ENCODE measurements at regions not wholly inside any gene's neighbourhood (a gene's known extent, or its start where the extent isn't known, plus 50 kb on each side); places are given as distances from the start of the nearest gene placed in this dataset.

DNA sequence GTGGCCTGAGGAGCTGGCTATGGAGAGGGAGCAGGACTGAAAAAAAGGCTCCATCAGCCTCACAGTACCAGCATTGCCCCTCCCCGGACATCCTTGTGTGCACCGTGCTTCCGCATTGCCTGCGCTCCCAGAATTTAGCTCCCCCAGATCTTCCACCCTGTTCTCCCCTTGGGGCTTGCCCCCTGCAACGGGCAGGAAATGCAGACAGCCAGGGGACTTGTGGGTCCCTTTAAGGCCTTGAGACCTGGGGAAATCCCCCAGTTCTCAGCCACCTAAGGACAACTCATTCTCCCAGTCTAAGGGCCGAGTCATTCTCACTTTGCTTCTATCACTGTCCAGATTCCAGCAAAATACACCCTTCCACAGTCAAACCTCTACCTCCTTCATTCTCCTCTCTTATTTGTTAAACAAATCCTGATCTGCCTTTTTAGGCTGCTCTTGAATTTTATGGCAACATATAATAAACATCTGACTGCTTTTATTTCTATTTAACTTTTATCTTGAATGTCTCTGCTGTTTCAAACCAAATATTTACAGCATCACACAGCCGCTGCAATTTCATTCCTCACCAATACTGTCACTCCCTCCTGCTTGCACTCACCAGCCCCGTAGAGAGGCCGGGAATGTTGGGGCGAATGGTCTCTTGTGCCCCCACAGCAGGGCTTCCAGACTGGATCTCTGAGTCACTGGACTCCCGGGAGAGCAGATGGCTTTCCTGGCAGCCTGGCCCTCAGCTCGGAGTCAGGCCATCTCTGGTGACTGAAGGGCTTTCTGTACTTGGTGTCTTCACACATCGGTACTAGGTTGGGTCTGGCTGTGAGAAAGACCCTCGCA lies 221.9 kb downstream of the TSHZ3 start:
- peak; percentile 50 for DNase-seq (ENCODE audit: low read depth)
- H3K4me3 ChIP-seq (ENCODE audit: low read depth, low read length) = no peak overlapping the region
- H3K27me3 ChIP-seq (ENCODE audit: control insufficient read depth, insufficient read depth, low read length) = no peaks in the 10 kb centered on the region
- no peak for TF ChIP-seq CTCF (IDR thresholded peaks at IDR 0.05; ENCODE audit: insufficient read depth, low read length, poor library complexity, severe bottlenecking)
- no peaks in the 10 kb centered on the region for H3K36me3 ChIP-seq (ENCODE audit: control insufficient read depth, insufficient read depth, low read length)

DNA sequence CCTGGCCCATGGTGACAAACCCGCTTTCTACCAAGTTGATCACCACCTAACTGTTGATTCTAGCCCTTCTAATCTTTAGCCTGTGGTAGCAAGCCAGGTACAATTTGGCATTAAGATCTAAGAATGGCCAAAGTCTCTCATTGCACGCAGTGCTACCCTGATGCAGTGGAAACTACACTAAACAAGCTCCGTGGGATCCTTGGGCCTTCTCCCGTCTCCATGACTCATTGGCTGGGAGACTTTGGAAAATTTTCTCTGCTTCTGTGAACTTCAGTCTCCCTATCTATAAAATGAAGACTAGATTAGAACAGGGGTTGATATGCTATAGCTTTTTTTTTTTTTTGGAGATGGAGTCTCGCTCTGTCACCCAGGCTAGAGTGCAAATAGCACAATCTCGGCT lies 223.0 kb downstream of the TSHZ3 start:
- DNase-seq (ENCODE audit: low read depth) = no peak
- Histone ChIP-seq H3K36me3 (ENCODE audit: control insufficient read depth, insufficient read depth, low read length) (no peaks in the 10 kb centered on the region), H3K27me3 (ENCODE audit: control insufficient read depth, insufficient read depth, low read length) (no peaks in the 10 kb centered on the region), H3K4me3 (ENCODE audit: low read depth, low read length) (no peak overlapping the region)
- TF ChIP-seq CTCF (IDR thresholded peaks at IDR 0.05; ENCODE audit: insufficient read depth, low read length, poor library complexity, severe bottlenecking) = no peak

DNA sequence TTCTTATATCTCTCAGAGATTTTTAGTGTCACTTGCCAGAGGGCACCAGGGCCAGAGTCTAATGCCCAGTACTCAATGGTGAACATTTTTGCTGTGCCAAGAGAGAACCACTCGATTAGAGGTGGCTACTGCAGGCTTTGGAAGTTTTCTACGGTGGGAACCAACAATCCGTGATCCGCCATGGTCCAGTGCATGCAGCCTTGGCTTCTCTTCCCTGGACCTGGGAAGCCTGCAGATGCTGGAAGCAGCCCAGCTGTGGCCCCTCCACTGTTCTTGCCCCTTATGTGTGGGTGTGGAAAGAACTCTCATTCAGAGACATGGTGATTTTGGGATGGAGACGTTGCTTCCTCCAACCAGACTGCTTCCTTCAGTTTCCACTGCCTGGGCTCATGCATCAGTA lies 224.2 kb downstream of the TSHZ3 start:
- Histone ChIP-seq H3K4me3 (ENCODE audit: low read depth, low read length) (no peak overlapping the region), H3K36me3 (ENCODE audit: control insufficient read depth, insufficient read depth, low read length) (no peaks in the 10 kb centered on the region), H3K27me3 (ENCODE audit: control insufficient read depth, insufficient read depth, low read length) (no peaks in the 10 kb centered on the region)
- DNase-seq (ENCODE audit: low read depth) = no peak
- no peak for TF ChIP-seq CTCF (IDR thresholded peaks at IDR 0.05; ENCODE audit: insufficient read depth, low read length, poor library complexity, severe bottlenecking)

DNA sequence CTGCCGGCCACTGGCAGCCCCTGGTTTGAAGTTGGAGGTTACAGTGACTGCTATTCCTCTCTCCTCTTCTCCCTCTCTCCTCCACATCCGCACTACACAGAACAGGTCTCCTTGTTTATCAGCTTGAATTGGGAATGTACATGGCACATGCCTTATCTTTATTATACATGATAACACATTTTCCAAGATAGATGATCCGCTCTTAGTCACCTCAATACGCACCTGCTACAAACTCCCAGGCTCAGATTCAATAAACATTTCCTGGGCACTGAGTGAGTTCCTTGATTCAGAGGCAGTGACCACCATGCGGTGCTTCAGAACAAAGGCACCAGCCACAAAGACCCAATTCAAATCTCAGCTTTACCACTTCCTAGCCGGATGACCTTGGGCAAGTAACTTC lies 227.7 kb downstream of the TSHZ3 start:
- Histone ChIP-seq H3K36me3 (ENCODE audit: control insufficient read depth, insufficient read depth, low read length) (no peaks in the 10 kb centered on the region), H3K4me3 (ENCODE audit: low read depth, low read length) (no peak overlapping the region), H3K27me3 (ENCODE audit: control insufficient read depth, insufficient read depth, low read length) (no peaks in the 10 kb centered on the region)
- no peak for TF ChIP-seq CTCF (IDR thresholded peaks at IDR 0.05; ENCODE audit: insufficient read depth, low read length, poor library complexity, severe bottlenecking)
- DNase-seq (ENCODE audit: low read depth) = no peak

GRCh38 chr19:31120952-31121351 lies 228.3 kb downstream of the TSHZ3 start:
- no peak overlapping the region for H3K4me3 ChIP-seq (ENCODE audit: low read depth, low read length)
- H3K27me3 ChIP-seq (ENCODE audit: control insufficient read depth, insufficient read depth, low read length) = no peaks in the 10 kb centered on the region
- no peak for DNase-seq (ENCODE audit: low read depth)
- H3K36me3 ChIP-seq (ENCODE audit: control insufficient read depth, insufficient read depth, low read length) = no peaks in the 10 kb centered on the region
- no peak for TF ChIP-seq CTCF (IDR thresholded peaks at IDR 0.05; ENCODE audit: insufficient read depth, low read length, poor library complexity, severe bottlenecking)

All from kidney epithelial cell (primary cell).